Esophagus mucosa (tissue), 1 donor: ENCODE measurements at regions not wholly inside any gene's neighbourhood (a gene's known extent, or its start where the extent isn't known, plus 50 kb on each side); places are given as distances from the start of the nearest gene placed in this dataset.
"Not testable (repeated sequence)": the region's sequence is repeated elsewhere in the genome, so short reads cannot be mapped to it uniquely, and the experiment has no call there.

ENCODE experiments used
- ATAC-seq: fragments of 200-7000 bp; cut with Tn5 transposase; one replicate; pipeline ENCODE4 v1.9.1; 2020
- donor health status: DM: yes; HTN: yes; CAD: no.

DNA sequence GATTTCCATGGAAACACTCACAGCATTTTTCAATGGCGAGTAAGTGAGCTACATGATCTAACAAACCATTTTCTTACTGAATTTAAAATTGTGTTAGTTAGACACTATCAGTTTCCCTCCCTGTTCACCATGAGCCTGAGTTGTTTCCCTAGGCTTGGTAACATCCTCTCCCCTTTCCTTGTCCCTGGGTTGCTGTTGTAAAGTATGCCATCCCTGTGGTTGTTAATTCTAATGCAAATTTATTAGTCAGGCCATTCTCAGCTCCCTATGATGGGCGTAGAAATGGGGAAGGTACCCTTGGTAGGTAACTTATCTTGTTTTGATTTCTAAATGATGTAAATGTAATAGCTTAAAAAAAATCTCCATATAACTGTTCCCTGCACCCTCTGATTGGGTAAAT is 143.0 kb downstream of the SPATA31A6 start:
- not testable (repeated sequence) for ATAC-seq

DNA sequence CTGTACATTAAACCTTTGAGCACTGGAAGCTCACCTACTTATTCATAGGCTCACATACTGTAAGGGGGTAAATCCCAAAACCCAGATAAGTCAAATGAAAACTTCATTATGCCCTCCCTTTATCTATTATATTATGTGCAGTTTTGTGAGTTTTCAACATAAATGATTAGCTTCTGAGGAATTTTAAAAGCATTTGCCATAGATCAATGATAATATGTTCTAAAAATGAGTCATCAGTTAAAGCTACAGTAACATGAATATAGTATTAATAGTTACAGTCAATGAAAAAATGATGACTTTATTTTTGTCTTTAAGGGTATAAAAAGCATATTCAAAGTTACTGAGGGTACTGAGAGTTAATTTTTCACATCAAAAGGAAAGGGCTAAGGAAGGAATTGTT is 151.9 kb downstream of the SPATA31A6 start:
- not testable (repeated sequence) for ATAC-seq

DNA sequence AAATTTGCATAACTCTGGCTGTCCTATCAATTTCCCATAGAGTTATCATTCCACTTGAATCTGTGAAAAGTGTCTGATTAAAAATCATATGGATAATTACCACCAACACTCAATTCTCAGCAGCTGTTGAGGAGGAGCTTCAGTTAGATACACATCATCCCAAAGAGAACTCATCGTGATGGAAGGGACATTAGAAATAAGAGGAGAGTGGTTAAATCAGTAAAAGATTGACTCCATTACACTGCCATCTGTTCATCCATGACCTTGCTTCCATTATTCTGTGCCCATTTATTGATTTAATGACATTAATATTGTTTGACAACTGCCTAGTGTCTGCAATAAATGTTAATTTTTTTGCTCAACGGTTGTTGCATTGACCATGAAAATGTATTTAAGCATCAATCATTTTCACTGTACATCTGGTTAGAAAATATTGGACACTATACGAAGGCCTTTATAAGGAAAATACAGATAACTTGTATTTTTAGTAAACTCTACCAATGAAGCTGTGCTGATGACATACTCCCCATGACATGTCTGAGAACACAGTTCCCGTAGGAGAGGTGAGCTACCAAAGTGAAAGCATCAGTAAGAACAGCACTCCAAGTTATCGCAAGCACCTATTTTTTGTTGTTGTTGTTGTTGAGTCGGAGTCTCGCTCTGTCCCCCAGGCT is 152.7 kb downstream of the SPATA31A6 start:
- not testable (repeated sequence) for ATAC-seq

DNA sequence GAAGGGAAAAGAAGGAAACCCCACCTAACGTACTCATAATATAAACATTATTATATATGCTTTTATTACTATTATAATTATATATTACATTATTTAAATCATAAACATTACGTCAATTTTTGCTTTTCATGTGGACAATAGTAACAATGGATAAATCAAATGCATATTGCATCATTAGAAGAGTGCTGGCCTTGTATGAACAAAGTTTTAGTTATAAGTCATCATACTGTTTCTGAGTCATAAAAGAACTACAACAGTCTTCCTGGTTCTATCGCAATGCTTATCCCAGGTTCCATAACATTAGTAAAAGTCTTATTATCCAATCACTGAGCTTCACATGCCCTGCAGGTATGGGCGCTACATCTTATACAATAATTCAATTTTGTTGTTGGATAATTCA is 154.8 kb downstream of the SPATA31A6 start:
- ATAC-seq, result peak; percentile 82

DNA sequence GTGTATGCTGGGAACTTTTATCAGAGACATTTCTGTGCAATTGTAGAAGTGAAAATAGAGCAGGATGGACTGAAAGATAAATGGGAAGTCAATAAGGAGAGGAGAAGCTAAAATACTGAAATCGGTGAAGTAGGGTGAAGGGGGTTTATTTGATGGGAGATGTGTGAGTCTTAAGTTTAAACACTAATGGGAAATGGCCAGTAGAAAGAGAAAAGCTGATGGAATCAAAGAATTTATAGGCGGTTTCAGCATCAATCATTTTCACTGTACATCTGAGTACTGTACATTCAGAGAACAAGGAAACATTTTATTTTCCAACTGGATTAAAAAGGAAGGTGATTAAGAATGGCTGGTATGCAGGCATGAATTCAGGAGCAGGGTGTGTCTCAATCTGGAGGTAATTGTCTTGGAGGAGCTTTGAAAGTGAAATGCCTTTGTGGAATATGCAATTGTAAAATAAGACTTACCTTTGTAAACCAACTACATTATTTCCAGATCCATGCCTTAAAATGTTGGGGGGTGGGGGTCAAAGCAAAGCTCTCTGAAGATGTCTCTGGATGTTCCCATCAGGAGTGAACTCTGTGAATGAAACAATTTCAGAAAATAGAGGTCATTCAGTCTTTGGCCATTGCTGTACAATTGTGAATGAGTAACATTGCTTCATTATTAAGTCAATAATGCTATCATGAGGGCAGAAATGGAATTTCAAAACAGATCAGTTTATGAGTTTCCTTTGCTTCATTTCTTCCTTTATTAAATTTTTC is 156.4 kb downstream of the SPATA31A6 start:
- peak; percentile 84 for ATAC-seq

DNA sequence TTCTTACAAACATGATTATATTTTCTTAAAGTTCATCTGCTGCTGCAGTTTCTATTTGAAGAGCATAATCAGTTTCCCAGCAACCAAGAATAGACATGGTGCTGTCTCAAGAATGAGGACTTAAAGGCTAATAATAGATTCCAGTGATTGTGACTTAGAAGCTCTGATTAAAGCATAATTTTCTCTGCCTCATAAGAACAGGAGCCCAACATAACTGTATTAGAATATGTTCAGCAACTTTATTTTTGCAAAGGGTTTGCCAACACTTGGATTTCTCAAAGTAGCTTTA is 156.9 kb downstream of the SPATA31A6 start:
- ATAC-seq, result not testable (repeated sequence)

GRCh38 chr9:42341860-42342259 is 158.4 kb downstream of the SPATA31A6 start:
- not testable (repeated sequence) for ATAC-seq

DNA sequence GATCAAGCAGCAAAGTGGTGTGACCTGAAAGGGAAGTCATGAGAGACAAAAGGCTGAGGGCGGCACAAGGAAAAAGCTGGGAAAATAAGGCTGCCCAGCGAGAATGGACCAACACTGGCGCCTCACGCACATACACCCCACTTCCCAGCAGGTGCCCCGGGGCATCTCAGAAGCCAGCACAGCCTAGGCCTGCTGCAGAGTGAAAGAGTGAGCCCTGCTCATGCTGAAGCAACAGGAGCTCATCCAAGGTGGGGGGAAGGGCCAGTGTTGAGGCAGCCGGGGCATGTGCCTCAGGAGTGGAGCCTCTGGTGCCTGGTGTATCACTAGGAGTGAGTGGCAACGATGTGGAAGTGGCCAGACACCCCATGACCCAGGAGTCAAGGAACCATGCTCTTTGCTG is 158.8 kb downstream of the SPATA31A6 start:
- not testable (repeated sequence) for ATAC-seq

DNA sequence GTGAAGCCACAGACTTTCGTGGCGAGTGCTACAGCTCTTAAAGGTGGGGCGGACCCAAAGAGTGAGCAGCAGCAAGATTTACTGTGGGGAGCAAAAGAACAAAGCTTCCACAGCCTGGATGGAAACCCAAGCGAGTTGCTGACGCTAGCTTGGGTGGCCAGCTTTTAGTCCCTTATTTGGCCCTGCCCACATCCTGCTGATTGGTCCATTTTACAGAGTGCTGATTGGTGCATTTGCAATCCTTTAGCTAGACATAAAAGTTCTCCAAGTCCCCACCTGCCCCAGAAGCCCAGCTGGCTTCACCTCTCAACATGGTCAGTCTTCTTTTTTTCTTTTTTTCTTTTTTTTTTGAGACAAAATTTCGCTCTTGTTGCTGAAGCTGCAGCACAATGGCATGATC is 161.0 kb downstream of the SPATA31A6 start:
- ATAC-seq, result not testable (repeated sequence)

GRCh38 chr9:42346916-42347315 is 163.5 kb downstream of the SPATA31A6 start:
- not testable (repeated sequence) for ATAC-seq

- ATAC-seq, result not testable (repeated sequence)
Measured at GRCh38 chr9:42349181-42349580, 165.7 kb downstream of the SPATA31A6 start.

DNA sequence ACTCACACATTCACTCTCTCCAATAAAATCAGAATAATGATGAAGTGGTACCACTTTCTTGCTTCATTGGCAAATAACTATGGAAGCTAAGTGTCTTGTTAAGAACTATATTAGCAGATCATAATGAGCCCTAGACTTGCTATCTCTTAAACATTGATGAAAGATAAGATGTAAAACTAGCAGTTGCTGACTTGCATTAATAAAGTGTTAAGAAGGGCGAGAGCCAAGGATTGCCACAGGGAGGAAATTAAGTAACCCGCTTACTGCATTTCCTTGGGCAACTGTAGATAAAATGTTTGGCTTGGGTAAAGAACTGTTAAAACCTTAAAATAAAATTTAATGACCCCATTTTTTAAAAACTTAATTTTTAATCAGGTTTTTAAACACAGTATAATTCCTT is 167.0 kb downstream of the SPATA31A6 start:
- ATAC-seq, result not testable (repeated sequence)

DNA sequence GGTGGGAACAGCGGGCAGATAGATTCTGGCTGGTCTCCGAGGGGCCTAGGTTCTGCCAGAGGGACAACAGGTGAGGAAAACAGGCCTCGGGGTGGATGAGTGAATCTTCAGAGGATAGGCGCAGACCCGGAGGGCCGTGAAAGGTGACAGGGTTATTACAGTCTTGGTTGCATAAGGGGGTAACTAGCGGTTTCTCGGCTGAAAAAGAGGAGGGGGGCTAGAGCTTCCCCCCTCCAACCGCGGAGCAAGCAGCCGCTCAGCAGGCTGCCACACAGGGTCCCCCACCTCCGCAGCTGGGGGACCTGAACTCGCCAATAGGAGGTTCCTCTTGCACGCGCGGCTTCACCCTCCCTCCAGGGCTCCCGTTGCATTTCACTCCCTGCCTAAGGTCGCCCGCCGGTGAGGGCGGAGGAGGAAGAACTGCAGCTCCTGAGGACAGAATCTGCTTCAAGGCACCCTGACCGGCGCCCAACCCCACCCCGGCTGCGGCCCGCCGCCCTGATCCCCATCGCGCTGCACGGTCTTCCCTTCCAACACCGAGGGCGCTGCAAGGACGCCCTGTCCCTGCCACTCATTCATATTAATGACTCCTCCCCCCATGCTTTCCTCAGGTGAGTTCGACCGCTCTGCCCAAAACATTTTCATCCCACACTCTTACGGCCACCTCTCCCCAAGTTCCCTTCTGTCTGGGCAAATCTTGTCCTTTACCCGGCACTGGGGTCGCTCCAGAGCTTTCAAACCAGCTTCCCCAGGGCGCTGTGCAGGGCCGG is 174.3 kb downstream of the SPATA31A6 start:
- ATAC-seq, result not testable (repeated sequence)

- ATAC-seq, result not testable (repeated sequence)
Measured at GRCh38 chr9:42358626-42359247, 175.3 kb downstream of the SPATA31A6 start.

DNA sequence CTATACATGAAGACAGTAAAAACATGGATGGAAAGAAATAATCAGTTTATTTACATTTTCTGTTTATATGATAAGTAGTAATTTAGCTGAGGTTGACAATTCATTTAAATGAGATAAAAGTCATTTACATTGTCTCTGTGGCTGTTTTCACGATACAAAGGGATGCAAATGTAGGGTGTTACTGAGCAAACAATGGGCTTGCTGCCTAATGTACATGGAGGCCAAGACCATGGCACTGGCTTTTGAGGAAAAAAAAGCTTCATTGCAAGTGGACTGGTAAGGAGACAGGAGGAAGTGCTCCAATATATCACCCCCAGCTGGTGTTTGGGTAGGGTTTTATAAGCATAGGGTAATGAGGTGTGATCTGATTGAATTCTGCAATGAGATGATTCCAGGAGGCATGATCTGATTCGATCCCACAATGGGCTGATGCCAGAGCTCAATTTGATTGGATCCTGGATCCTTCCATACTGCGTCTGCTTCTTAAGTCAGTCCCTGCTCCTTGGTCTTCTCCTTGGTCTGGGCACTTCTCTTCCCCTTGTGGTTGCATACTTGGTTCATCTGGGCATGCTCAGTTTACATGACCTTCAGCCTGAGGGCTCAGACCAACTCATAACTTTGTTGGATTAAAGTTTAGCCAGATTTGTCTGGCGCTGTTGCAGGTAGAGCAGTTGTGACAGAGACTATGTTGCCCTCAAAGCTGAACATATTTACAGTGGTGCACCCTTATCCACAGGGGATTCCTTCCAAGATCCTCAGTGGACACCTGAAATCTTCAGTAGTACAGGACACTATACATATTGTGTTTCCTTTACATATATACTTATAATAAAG is 181.2 kb downstream of the SPATA31A6 start:
- peak; percentile 15 for ATAC-seq

- peak; percentile 63 for ATAC-seq
Measured at GRCh38 chr9:42365244-42365945, 181.9 kb downstream of the SPATA31A6 start.

- not testable (repeated sequence) for ATAC-seq
Measured at GRCh38 chr9:42368279-42368881, 184.9 kb downstream of the SPATA31A6 start.

GRCh38 chr9:42370172-42370571 is 186.7 kb downstream of the SPATA31A6 start:
- ATAC-seq, result not testable (repeated sequence)

GRCh38 chr9:42371417-42371816 is 188.0 kb downstream of the SPATA31A6 start:
- not testable (repeated sequence) for ATAC-seq

DNA sequence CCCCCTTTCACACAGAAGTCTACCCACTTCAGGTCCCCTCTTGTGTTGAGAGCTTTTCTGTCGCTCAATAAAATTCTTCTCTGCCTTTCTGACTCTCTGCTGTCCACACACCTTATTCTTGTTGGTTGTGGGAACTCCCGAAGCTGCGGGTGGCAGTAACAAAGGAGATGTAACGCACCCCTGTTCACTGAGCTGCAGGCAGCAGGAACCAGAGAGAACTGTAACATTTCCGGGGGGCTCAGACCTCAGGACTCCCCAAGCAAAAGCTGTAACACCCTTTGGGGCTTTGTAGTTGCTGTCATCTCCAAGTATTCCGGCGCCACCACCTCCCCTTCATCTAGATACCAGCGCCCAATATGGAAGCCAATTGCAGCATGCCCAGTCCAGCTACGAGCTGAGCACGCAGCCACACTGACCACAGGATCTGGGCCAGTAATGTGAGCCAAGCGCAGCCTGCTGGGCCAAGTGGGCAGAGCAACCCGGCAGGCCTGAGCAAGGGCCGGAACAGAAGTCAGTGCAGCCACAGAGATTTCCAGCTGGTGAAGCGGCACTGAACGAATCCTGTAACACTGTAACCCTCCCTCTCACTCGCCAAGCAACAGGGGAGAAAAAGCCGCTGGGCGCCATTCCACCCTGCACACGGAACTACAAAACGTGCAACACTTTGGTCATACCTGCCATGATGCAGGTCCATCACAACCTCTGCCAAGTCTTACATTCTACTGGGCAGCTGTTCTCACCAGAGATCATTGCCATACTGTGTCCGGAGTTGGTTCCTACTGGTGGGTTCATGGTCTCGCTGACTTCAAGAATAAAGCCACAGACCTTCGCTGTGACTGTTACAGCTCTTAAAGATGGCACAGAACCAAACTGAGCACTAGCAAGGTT is 194.3 kb downstream of the SPATA31A6 start:
- ATAC-seq, result not testable (repeated sequence)
